Activated T-cell treated with anti-CD3 and anti-CD28 coated beads, Interleukin-2, amount 50 U/mL, for 72 hours (primary cell): ENCODE measurements at regions not wholly inside any gene's neighbourhood (a gene's known extent, or its start where the extent isn't known, plus 50 kb on each side); places are given as distances from the start of the nearest gene placed in this dataset.

Experiments used
- ATAC-seq, 2 donors: fragments of 150-1000 bp; cut with Tn5 transposase; replicated peaks in 1 of 2; 2 replicates each; pipeline ENCODE4 v1.10.0; 2021; ENCODE audit warnings: moderate library complexity in 2 of 2, mild to moderate bottlenecking in 1 of 2
- DNase-seq, 2 donors: peaks; one replicate each; pipeline ENCODE4 v3.0.0; 2021 to 2022; ENCODE audit warnings: mixed read lengths in 1 of 2
- H3K27ac Mint-ChIP-seq: one replicate; pipeline ENCODE4 v1.8.0; 2022; ENCODE audit warnings: mild to moderate bottlenecking, moderate library complexity, mixed read lengths
- H3K27me3 Mint-ChIP-seq: one replicate; pipeline ENCODE4 v1.8.0; 2022; ENCODE audit warnings: low read depth, mixed read lengths
- H3K36me3 Mint-ChIP-seq, 2 donors: one replicate each; pipeline ENCODE4 v1.8.0; 2022; ENCODE audit warnings: mixed read lengths in 2 of 2, mild to moderate bottlenecking in 1 of 2; ENCODE audit not compliant: insufficient read depth in 2 of 2
- H3K4me1 Mint-ChIP-seq: one replicate; pipeline ENCODE4 v1.8.0; 2022; ENCODE audit warnings: low read depth, mixed read lengths
- H3K4me3 Mint-ChIP-seq, 2 donors: one replicate each; pipeline ENCODE4 v1.8.0; 2022; ENCODE audit warnings: mild to moderate bottlenecking in 2 of 2, mixed read lengths in 2 of 2, moderate library complexity in 2 of 2
- H3K9me3 Mint-ChIP-seq, 2 donors: one replicate each; pipeline ENCODE4 v1.8.0; 2022; ENCODE audit warnings: mixed read lengths in 2 of 2

- no peaks in the 10 kb centered on the region for H3K4me1 Mint-ChIP-seq
- ATAC-seq = no peak
- no peaks in the 10 kb centered on the region for H3K36me3 Mint-ChIP-seq
- H3K9me3 Mint-ChIP-seq = no peaks in the 10 kb centered on the region
- no peak for DNase-seq
- H3K27ac Mint-ChIP-seq = no peak overlapping the region
- H3K4me3 Mint-ChIP-seq = no peak overlapping the region
- H3K27me3 Mint-ChIP-seq = no peaks in the 10 kb centered on the region
Observed at GRCh38 chr4:138673053-138673452, 342.5 kb upstream of the NOCT start.

DNA sequence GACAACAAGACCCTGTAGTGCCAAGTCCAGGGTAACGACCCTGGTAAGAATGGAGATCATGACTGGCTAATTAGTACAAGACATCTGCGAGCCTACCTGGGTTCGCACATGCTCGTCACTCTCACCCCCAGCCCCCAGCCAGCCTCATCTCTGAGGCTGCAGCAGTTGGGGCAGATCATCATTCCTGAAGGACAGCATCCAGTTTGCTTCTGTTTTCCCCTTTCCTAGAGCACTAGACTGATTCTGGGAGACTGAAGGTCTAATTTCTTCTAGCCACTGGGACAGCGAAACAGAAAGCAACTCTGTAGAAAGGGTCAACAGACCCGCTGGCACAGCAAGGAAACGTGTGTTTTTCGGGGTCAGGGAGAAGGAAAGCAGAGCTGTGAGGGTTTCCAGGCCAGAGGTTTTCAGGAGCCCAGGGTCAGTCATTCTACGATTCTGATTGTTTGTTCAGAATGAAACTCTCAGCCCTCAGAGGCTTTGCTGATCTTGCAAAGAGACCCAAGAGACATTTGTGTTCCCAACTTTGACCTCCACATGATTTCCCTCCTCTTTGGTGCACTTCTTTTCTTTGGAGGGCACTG is 343.1 kb upstream of the NOCT start:
- no peak for DNase-seq
- no peak for ATAC-seq
- no peaks in the 10 kb centered on the region for H3K36me3 Mint-ChIP-seq
- no peak overlapping the region for H3K4me3 Mint-ChIP-seq
- no peaks in the 10 kb centered on the region for H3K9me3 Mint-ChIP-seq
- no peak overlapping the region for H3K27ac Mint-ChIP-seq
- H3K27me3 Mint-ChIP-seq = no peaks in the 10 kb centered on the region
- H3K4me1 Mint-ChIP-seq = no peaks in the 10 kb centered on the region

- DNase-seq (no peak), ATAC-seq (no peak)
- H3K4me3 Mint-ChIP-seq = no peak overlapping the region
- H3K27ac Mint-ChIP-seq = no peak overlapping the region
- H3K9me3 Mint-ChIP-seq = no peaks in the 10 kb centered on the region
- no peaks in the 10 kb centered on the region for H3K36me3 Mint-ChIP-seq
- H3K4me1 Mint-ChIP-seq = no peaks in the 10 kb centered on the region
- H3K27me3 Mint-ChIP-seq = no peaks in the 10 kb centered on the region
Observed at GRCh38 chr4:138671606-138672084, 343.9 kb upstream of the NOCT start.

- H3K27me3 Mint-ChIP-seq = no peaks in the 10 kb centered on the region
- H3K4me1 Mint-ChIP-seq = no peaks in the 10 kb centered on the region
- no peak for ATAC-seq
- H3K4me3 Mint-ChIP-seq = no peak overlapping the region
- H3K9me3 Mint-ChIP-seq = no peaks in the 10 kb centered on the region
- no peak overlapping the region for H3K27ac Mint-ChIP-seq
- no peak for DNase-seq
- H3K36me3 Mint-ChIP-seq = no peaks in the 10 kb centered on the region
Observed at GRCh38 chr4:138671106-138671505, 344.5 kb upstream of the NOCT start.

- no peaks in the 10 kb centered on the region for H3K4me1 Mint-ChIP-seq
- H3K27ac Mint-ChIP-seq = no peak overlapping the region
- H3K27me3 Mint-ChIP-seq = no peaks in the 10 kb centered on the region
- H3K9me3 Mint-ChIP-seq = no peaks in the 10 kb centered on the region
- ATAC-seq (no peak), DNase-seq (no peak)
- H3K36me3 Mint-ChIP-seq = no peaks in the 10 kb centered on the region
- no peak overlapping the region for H3K4me3 Mint-ChIP-seq
Observed at GRCh38 chr4:138670681-138671080, 344.9 kb upstream of the NOCT start.

DNA sequence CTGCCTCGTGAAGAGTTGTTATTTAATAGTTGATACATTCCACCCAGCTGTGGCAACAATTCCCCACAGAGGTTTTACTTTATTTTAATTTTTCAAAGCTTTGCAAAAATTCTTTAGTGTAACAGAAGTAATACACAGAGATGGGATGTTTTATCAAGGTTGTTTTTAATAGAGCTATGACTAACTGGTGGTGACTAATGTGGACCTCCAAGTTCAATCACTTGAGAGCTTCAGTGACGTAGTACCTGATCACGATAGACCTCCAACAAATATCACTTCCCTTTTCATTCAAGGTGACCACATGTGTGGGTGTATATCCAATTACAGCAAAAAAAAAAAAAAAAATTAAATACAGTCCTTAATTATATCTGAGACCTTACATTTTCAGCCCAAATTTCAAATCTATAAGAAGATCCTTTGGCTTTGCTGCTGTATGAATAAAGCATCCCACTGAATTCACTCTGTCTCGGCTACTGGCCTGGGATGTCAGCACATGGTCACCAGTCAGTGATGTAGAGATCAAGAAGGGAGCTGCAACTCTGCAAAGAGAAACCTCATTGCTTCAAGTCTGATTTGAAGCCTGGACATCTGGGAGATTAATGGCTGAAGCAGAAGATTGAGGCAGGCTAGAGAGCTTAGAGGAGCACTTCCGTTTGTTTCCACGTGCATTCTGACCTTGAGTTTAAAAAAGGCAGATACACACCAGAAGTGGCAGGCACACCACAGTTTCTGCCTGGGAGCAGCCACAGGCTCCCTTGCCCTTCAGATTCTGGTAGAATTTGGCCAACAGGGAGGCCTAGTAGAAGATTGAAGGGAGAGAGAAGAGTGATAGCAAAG is 345.9 kb upstream of the NOCT start:
- no peaks in the 10 kb centered on the region for H3K36me3 Mint-ChIP-seq
- DNase-seq (no peak), ATAC-seq (no peak)
- H3K4me1 Mint-ChIP-seq = no peaks in the 10 kb centered on the region
- H3K9me3 Mint-ChIP-seq = no peaks in the 10 kb centered on the region
- H3K27ac Mint-ChIP-seq = no peak overlapping the region
- no peaks in the 10 kb centered on the region for H3K27me3 Mint-ChIP-seq
- H3K4me3 Mint-ChIP-seq = no peak overlapping the region

- no peak overlapping the region for H3K27ac Mint-ChIP-seq
- H3K36me3 Mint-ChIP-seq = no peaks in the 10 kb centered on the region
- H3K4me1 Mint-ChIP-seq = no peaks in the 10 kb centered on the region
- no peak overlapping the region for H3K4me3 Mint-ChIP-seq
- ATAC-seq = no peak
- no peak for DNase-seq
- no peaks in the 10 kb centered on the region for H3K9me3 Mint-ChIP-seq
- no peaks in the 10 kb centered on the region for H3K27me3 Mint-ChIP-seq
Observed at GRCh38 chr4:138668309-138668708, 347.3 kb upstream of the NOCT start.

GRCh38 chr4:138666366-138666765 is 349.2 kb upstream of the NOCT start:
- Mint-ChIP-seq H3K4me1 (no peaks in the 10 kb centered on the region), H3K27ac (no peak overlapping the region), H3K9me3 (no peaks in the 10 kb centered on the region), H3K36me3 (no peaks in the 10 kb centered on the region), H3K27me3 (no peaks in the 10 kb centered on the region), H3K4me3 (no peak overlapping the region)
- ATAC-seq = no peak
- DNase-seq = no peak

DNA sequence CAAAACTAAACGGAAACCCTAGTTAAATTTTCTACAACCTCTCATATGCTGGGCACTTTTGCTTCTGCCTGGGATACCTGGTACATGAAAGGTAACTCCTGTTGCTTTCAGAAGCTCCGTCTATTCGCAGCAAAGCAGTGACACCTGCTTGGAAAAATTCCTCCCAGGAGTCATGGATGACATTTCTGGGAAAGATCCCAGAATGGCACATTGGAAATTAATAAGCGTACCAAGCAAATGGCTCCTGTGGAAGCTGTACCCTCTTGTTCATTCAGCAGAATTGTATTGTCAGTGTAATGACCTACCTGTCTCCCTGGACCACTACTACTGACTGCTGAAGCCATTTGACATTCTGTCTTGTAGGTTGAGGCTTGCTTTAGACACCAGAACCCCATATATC is 349.7 kb upstream of the NOCT start:
- Mint-ChIP-seq H3K27ac (no peak overlapping the region), H3K4me3 (no peak overlapping the region), H3K4me1 (no peaks in the 10 kb centered on the region), H3K36me3 (no peaks in the 10 kb centered on the region), H3K9me3 (no peaks in the 10 kb centered on the region), H3K27me3 (no peaks in the 10 kb centered on the region)
- ATAC-seq (no peak), DNase-seq (no peak)

DNA sequence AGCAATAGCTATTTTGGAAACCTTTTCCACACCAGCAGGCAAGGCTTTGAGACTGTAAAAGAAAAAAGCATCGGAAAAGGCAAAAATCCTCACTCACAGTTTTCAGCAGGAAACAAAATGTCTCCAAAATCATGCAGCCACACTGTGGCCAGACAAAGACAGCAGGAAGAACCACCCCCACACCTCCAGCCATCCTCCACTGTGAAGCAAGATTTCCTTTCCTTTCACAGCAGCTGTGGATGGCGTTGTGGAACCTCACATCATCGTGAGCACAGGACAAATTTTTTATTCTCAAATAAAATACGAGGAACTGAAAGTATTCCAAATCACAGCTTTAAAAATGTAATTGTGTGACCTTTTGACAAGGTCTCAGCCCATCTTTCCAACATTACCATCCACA is 351.7 kb upstream of the NOCT start:
- Mint-ChIP-seq H3K4me1 (no peaks in the 10 kb centered on the region), H3K36me3 (no peaks in the 10 kb centered on the region), H3K27ac (no peak overlapping the region), H3K9me3 (no peaks in the 10 kb centered on the region), H3K27me3 (peaks cover 4% of the 10 kb centered on the region), H3K4me3 (no peak overlapping the region)
- DNase-seq (no peak), ATAC-seq (no peak)

DNA sequence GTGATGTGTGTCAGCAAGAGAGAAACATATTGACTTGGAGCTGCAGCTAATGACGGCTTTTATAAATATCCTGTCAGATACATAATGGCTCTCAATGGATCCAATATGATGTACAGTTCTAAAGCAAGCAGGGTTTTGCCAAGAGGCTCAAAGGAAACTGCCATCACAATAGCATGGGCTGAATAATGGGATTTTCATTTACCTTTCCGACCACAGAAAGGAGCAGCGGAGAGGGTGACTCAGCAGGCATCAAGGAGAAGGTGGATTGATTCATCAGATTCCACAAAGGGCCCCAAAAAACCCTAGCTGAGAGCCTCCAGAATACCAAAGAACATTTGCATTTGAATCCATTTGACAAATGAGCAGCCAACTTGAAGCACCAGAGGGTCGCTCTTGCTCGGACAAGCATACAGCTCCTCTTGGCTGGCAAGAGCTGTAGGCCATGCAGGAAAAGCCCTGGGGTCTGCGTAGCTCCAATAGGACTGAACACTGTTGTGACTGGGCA is 355.7 kb upstream of the NOCT start:
- H3K9me3 Mint-ChIP-seq = no peaks in the 10 kb centered on the region
- DNase-seq (no peak), ATAC-seq (no peak)
- H3K4me3 Mint-ChIP-seq = no peak overlapping the region
- H3K4me1 Mint-ChIP-seq = no peaks in the 10 kb centered on the region
- H3K36me3 Mint-ChIP-seq = no peaks in the 10 kb centered on the region
- no peak overlapping the region for H3K27ac Mint-ChIP-seq
- peaks cover 5% of the 10 kb centered on the region for H3K27me3 Mint-ChIP-seq

DNA sequence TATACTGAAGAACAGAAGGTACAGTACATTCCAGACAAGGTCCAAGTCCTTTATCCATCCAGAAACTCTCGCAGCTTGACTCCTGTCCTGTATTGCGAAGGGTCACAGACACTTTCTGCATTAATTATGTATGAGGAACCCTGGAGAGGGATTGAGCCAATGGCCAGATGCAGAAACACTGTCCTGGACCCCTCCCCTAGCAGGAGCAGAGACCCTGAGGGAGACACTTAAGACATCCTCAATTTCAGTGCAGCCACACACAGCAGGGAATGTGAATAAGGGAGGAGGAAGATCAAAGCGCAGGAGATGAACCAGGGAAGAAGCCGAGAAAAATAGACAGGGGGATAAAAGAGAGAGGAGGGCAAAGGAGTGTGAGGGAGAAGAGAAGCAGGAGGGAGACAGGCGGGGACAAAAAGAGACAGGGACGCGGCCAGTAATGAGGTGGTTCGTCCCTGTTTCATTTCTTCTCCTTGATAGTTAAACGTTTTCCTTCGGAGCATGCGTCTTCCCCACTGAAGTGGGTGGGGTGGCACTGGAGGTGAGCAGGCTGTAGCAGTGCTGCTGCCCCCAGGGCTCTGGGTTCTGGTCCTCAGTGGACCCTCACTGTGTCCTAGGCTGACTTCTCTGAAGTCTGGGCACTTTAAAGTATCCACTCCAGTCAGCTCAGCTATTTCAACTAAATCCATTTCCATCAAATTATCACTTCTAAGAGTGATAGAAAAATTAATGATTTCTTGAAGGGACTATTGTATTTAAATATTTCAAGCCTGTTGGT is 356.4 kb upstream of the NOCT start:
- no peaks in the 10 kb centered on the region for H3K36me3 Mint-ChIP-seq
- no peaks in the 10 kb centered on the region for H3K9me3 Mint-ChIP-seq
- no peak overlapping the region for H3K4me3 Mint-ChIP-seq
- DNase-seq (no peak), ATAC-seq (no peak)
- no peaks in the 10 kb centered on the region for H3K4me1 Mint-ChIP-seq
- H3K27ac Mint-ChIP-seq = no peak overlapping the region
- peaks cover 5% of the 10 kb centered on the region for H3K27me3 Mint-ChIP-seq

DNA sequence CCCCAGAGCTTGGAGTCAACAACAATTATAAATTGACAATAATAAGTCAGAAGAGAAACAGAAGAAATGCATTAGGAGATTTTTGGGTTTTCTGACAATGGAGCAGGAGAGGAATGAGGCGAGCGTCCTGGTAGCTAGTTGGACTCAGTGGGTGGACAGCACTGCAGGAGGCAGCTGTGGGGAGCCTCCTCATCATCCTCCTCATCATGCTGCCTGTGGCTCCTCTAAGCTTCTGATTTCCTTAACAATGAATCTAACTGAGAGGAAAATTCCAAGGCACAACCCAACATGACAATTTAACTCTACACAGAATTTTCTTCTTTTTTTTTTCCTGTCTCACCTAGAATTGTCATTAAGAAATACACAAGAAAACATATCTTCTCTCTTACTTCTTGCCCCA is 357.1 kb upstream of the NOCT start:
- Mint-ChIP-seq H3K9me3 (no peaks in the 10 kb centered on the region), H3K27me3 (peaks cover 5% of the 10 kb centered on the region), H3K36me3 (no peaks in the 10 kb centered on the region), H3K27ac (no peak overlapping the region), H3K4me1 (no peaks in the 10 kb centered on the region), H3K4me3 (no peak overlapping the region)
- ATAC-seq = no peak
- no peak for DNase-seq
